Panc1 (cell line): ENCODE measurements at regions not wholly inside any gene's neighbourhood (a gene's known extent, or its start where the extent isn't known, plus 50 kb on each side); places are given as distances from the start of the nearest gene placed in this dataset.

ENCODE experiments used
- ATAC-seq: fragments of 200-7000 bp; cut with Tn5 transposase; 2 replicates; pipeline ENCODE4 v1.9.1; 2020; ENCODE audit warnings: mild to moderate bottlenecking, moderate library complexity
- BruUV-seq: library from RNA; stranded (reverse); fragments of 400-500 nt; replicated peaks from 2 replicates; lab custom pipeline; 2021; lab: Mats Ljungman, UMichigan
- CTCF ChIA-PET: fragments of 300-600 bp; sonication (Branson Sonifier 250); formaldehyde crosslinking; loops from one replicate; lab custom pipeline; 2022; ENCODE audit warnings: antibody characterized with exemption; lab: Charles Lee
- POLR2A ChIA-PET: fragments of 300-600 bp; sonication (Branson Sonifier 250); formaldehyde crosslinking; loops from one replicate; lab custom pipeline; 2022; ENCODE audit warnings: antibody characterized with exemption; lab: Charles Lee
- DNase-seq: peaks from one replicate; pipeline ENCODE4 v3.0.0-alpha.2; 2010; ENCODE audit warnings: low read depth, low spot score
- H3K27ac ChIP-seq: 2 replicates; pipeline ENCODE4 v1.5.1; 2011; ENCODE audit warnings: mild to moderate bottlenecking, low read length, inconsistent platforms
- H3K27me3 ChIP-seq: fragments of 200-500 bp; sonication (Bioruptor generic); 2 replicates; pipeline ENCODE4 v1.6.0; 2014; ENCODE audit warnings: low read length, inconsistent platforms; ENCODE audit not compliant: control insufficient read depth, insufficient read depth
- H3K36me3 ChIP-seq: fragments of 200-500 bp; sonication (Bioruptor generic); 2 replicates; pipeline ENCODE4 v1.5.1; 2014; ENCODE audit warnings: inconsistent platforms, mild to moderate bottlenecking, low read length, moderate library complexity; ENCODE audit not compliant: control insufficient read depth, insufficient read depth
- H3K4me1 ChIP-seq: 2 replicates; pipeline ENCODE4 v1.5.1; 2011; ENCODE audit warnings: inconsistent platforms, mild to moderate bottlenecking, low read length, moderate library complexity; ENCODE audit not compliant: control insufficient read depth, insufficient read depth
- H3K4me3 ChIP-seq, 2 experiments: 2 replicates each; pipeline ENCODE4 v1.5.1; 2011 to 2012; ENCODE audit warnings: low read depth in 2 of 2, low read length in 2 of 2, mild to moderate bottlenecking in 2 of 2, inconsistent platforms in 1 of 2, moderate library complexity in 1 of 2
- H3K9me3 ChIP-seq: fragments of 200-500 bp; sonication (Bioruptor generic); 2 replicates; pipeline ENCODE4 v1.5.1; 2014; ENCODE audit warnings: low read depth, mild to moderate bottlenecking, inconsistent platforms, low read length, moderate library complexity; ENCODE audit not compliant: control insufficient read depth, insufficient read depth
- POLR2AphosphoS5 ChIP-seq: IDR thresholded peaks from 2 replicates; pipeline ENCODE4 v1.6.1; 2012; ENCODE audit warnings: mild to moderate bottlenecking, low read depth, low read length, moderate library complexity
- SIN3A ChIP-seq: IDR thresholded peaks from 2 replicates; pipeline ENCODE4 v1.6.1; 2012; ENCODE audit warnings: low read depth, mild to moderate bottlenecking, low read length, moderate library complexity, borderline replicate concordance; ENCODE audit not compliant: insufficient read depth
- TCF7L2 ChIP-seq: IDR thresholded peaks from 2 replicates; pipeline ENCODE4 v1.6.1; 2011; ENCODE audit warnings: mild to moderate bottlenecking, low read depth, low read length, inconsistent platforms
- in situ Hi-C: cut with HindIII; loops from 2 replicates; pipeline ENCODE4 v1.10.0; 2016; ENCODE audit warnings: low sequenced_read_pairs, low pct_unique_long_range_greater_than_20kb
- intact Hi-C: fragments of 100-400 bp; cut with micrococcal nuclease; formaldehyde crosslinking; loops from one replicate; pipeline ENCODE4 v1.10.0; 2022; ENCODE audit not compliant: unreplicated experiment
- TF ChIP-seq, protein P1 (sequence below), 2 experiments: IDR thresholded peaks; 2 replicates each; pipeline ENCODE4 v1.6.1; 2011 to 2012; ENCODE audit warnings: low read depth in 2 of 2, control low read depth in 1 of 2, low read length in 1 of 2, mild to moderate bottlenecking in 1 of 2, moderate library complexity in 1 of 2; ENCODE audit not compliant: insufficient read depth in 1 of 2
- TF ChIP-seq, protein P2 (sequence below): fragments of 450-650 bp; IDR thresholded peaks from 2 replicates; pipeline ENCODE4 v1.5.1; 2017; ENCODE audit warnings: mild to moderate bottlenecking

DNA sequence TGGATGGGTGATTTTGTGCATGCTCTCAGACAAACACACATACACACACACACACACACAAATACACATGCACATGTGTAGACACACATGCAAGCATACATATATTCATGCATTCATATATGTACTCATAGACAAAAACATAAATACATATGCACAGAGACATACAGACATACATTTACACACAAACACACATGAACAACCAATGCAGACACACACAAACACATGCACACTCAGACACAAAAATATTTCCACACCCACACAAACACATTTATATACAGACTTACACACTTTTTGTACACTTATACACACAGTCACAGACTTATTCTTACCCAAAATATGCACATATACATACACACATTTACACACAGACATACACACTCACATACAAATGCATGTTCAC lies 94.9 kb upstream of the NKX2-2 start:
- no peaks in the 10 kb centered on the region for H3K4me1 ChIP-seq
- no TSS peak for BruUV-seq
- intact Hi-C loops = no loop called here
- no peaks in the 10 kb centered on the region for H3K36me3 ChIP-seq
- ChIA-PET POLR2A (no interaction called here), CTCF (no interaction called here)
- H3K9me3 ChIP-seq = no peaks in the 10 kb centered on the region
- H3K27me3 ChIP-seq = no peaks in the 10 kb centered on the region
- ATAC-seq (no peak), DNase-seq (no peak)
- TF ChIP-seq, protein P1, sequence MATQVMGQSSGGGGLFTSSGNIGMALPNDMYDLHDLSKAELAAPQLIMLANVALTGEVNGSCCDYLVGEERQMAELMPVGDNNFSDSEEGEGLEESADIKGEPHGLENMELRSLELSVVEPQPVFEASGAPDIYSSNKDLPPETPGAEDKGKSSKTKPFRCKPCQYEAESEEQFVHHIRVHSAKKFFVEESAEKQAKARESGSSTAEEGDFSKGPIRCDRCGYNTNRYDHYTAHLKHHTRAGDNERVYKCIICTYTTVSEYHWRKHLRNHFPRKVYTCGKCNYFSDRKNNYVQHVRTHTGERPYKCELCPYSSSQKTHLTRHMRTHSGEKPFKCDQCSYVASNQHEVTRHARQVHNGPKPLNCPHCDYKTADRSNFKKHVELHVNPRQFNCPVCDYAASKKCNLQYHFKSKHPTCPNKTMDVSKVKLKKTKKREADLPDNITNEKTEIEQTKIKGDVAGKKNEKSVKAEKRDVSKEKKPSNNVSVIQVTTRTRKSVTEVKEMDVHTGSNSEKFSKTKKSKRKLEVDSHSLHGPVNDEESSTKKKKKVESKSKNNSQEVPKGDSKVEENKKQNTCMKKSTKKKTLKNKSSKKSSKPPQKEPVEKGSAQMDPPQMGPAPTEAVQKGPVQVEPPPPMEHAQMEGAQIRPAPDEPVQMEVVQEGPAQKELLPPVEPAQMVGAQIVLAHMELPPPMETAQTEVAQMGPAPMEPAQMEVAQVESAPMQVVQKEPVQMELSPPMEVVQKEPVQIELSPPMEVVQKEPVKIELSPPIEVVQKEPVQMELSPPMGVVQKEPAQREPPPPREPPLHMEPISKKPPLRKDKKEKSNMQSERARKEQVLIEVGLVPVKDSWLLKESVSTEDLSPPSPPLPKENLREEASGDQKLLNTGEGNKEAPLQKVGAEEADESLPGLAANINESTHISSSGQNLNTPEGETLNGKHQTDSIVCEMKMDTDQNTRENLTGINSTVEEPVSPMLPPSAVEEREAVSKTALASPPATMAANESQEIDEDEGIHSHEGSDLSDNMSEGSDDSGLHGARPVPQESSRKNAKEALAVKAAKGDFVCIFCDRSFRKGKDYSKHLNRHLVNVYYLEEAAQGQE (IDR thresholded peaks at IDR 0.05; ENCODE audit: insufficient read depth in 1 of 2, low read depth in 2 of 2, low read length in 1 of 2) = no peak
- TF ChIP-seq, protein P2, sequence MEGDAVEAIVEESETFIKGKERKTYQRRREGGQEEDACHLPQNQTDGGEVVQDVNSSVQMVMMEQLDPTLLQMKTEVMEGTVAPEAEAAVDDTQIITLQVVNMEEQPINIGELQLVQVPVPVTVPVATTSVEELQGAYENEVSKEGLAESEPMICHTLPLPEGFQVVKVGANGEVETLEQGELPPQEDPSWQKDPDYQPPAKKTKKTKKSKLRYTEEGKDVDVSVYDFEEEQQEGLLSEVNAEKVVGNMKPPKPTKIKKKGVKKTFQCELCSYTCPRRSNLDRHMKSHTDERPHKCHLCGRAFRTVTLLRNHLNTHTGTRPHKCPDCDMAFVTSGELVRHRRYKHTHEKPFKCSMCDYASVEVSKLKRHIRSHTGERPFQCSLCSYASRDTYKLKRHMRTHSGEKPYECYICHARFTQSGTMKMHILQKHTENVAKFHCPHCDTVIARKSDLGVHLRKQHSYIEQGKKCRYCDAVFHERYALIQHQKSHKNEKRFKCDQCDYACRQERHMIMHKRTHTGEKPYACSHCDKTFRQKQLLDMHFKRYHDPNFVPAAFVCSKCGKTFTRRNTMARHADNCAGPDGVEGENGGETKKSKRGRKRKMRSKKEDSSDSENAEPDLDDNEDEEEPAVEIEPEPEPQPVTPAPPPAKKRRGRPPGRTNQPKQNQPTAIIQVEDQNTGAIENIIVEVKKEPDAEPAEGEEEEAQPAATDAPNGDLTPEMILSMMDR = no peak
- TF ChIP-seq POLR2AphosphoS5 (no peak), SIN3A (no peak), TCF7L2 (no peak)
- no peak overlapping the region for H3K27ac ChIP-seq
- in situ Hi-C loops = no loop called here
- no peak overlapping the region for H3K4me3 ChIP-seq

DNA sequence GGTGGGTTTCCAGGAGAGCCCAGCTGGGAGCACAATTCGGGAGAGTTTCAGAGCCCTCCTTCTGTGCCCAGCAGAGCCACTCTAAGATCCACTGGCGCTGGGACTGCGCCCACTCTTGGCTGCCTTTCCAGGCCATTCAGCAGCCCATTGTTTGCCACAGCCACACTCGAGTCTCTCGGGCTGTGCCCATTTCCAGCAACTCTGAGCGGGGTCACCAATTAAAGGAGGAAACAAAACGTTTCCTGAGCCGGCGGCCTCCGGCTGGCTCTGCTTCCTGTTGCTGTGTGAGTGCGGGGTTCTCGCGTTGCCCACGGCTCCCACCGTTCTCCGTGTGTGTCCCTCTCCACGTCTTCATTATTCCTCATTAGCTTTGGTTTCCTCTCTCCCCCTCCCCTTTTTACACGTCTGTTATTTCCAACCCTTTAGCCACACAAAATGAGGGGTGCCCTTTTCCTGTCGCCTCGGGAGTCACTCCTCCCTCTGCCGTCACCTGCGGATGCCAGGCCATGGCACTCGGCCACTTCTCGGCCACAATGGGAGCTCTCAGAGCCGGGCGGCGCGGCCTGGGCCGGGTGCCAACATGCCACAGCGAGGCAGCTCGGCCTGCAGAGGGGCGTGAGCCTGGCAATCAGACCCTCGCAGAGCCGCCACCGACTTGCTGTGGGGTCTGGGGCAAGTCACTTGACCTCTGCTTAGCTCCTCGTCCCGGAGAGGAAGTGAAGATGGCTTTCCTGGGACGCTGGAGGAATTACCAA lies 94.3 kb upstream of the NKX2-2 start:
- ChIA-PET POLR2A (no interaction called here), CTCF (no interaction called here)
- no peak for ATAC-seq
- intact Hi-C loops = no loop called here
- DNase-seq = no peak
- in situ Hi-C loops = no loop called here
- BruUV-seq = no TSS peak
- no peaks in the 10 kb centered on the region for H3K36me3 ChIP-seq
- H3K4me1 ChIP-seq = no peaks in the 10 kb centered on the region
- H3K9me3 ChIP-seq = no peaks in the 10 kb centered on the region
- no peak overlapping the region for H3K27ac ChIP-seq
- no peaks in the 10 kb centered on the region for H3K27me3 ChIP-seq
- TF ChIP-seq TCF7L2 (no peak), SIN3A (no peak), POLR2AphosphoS5 (no peak)
- TF ChIP-seq, protein P1 (IDR thresholded peaks at IDR 0.05; ENCODE audit: insufficient read depth in 1 of 2, low read depth in 2 of 2, low read length in 1 of 2) = no peak
- TF ChIP-seq, protein P2 = no peak
- H3K4me3 ChIP-seq = no peak overlapping the region
